Thyroid gland (tissue), 4 donors: ENCODE measurements at regions not wholly inside any gene's neighbourhood (a gene's known extent, or its start where the extent isn't known, plus 50 kb on each side); places are given as distances from the start of the nearest gene placed in this dataset.

Source experiments
- CTCF ChIP-seq, 6 experiments: fragments of 200-600 bp in 3 of 6; fragments of 450-650 bp in 3 of 6; sonication (generic) in 3 of 6; IDR thresholded peaks; one replicate each; pipeline ENCODE4 v1.5.1; 2016 to 2019; ENCODE audit warnings: antibody characterized with exemption in 6 of 6, mild to moderate bottlenecking in 2 of 6, inconsistent platforms in 1 of 6, moderate library complexity in 1 of 6
- POLR2A ChIP-seq, 2 donors: fragments of 450-650 bp; IDR thresholded peaks; one replicate each; pipeline ENCODE4 v1.6.1; 2017; ENCODE audit warnings: antibody characterized with exemption in 2 of 2, mild to moderate bottlenecking in 2 of 2, moderate library complexity in 1 of 2

- TF ChIP-seq CTCF (IDR thresholded peaks at IDR 0.05) (no peak), POLR2A (IDR thresholded peaks at IDR 0.05) (no peak)
These were observed 311.0 kb downstream of the ANKRD30A start for GRCh38 chr10:37436357-37436756.
